ENCODE measurements at regions not wholly inside any gene's neighbourhood (a gene's known extent, or its start where the extent isn't known, plus 50 kb on each side); places are given as distances from the start of the nearest gene placed in this dataset.

- Mint-ChIP-seq H3K27me3 (ENCODE audit: unreplicated experiment) (peaks cover 1% of the 10 kb centered on the region), H3K27ac (ENCODE audit: unreplicated experiment) (no peak overlapping the region), H3K4me3 (ENCODE audit: unreplicated experiment) (no peak overlapping the region), H3K4me1 (ENCODE audit: low read depth, unreplicated experiment) (peaks cover 5% of the 10 kb centered on the region), H3K9me3 (ENCODE audit: unreplicated experiment) (no peaks in the 10 kb centered on the region), H3K36me3 (ENCODE audit: unreplicated experiment) (no peaks in the 10 kb centered on the region)
- DNase-seq: no peak
- TF ChIP-seq CTCF (IDR thresholded peaks at IDR 0.05; ENCODE audit: partially characterized antibody, unreplicated experiment): no peak
Observed at GRCh38 chrX:69366183-69366582, 137.9 kb upstream of the NALF2 start.

GRCh38 chrX:69365755-69366154 is 138.4 kb upstream of the NALF2 start:
- no peak overlapping the region for H3K27ac Mint-ChIP-seq (ENCODE audit: unreplicated experiment)
- H3K4me3 Mint-ChIP-seq (ENCODE audit: unreplicated experiment): no peak overlapping the region
- H3K27me3 Mint-ChIP-seq (ENCODE audit: unreplicated experiment): peaks cover 1% of the 10 kb centered on the region
- no peak for DNase-seq
- peaks cover 5% of the 10 kb centered on the region for H3K4me1 Mint-ChIP-seq (ENCODE audit: low read depth, unreplicated experiment)
- H3K9me3 Mint-ChIP-seq (ENCODE audit: unreplicated experiment): no peaks in the 10 kb centered on the region
- H3K36me3 Mint-ChIP-seq (ENCODE audit: unreplicated experiment): no peaks in the 10 kb centered on the region
- no peak for TF ChIP-seq CTCF (IDR thresholded peaks at IDR 0.05; ENCODE audit: partially characterized antibody, unreplicated experiment)

- Mint-ChIP-seq H3K27ac (ENCODE audit: unreplicated experiment) (no peak overlapping the region), H3K36me3 (ENCODE audit: unreplicated experiment) (no peaks in the 10 kb centered on the region), H3K27me3 (ENCODE audit: unreplicated experiment) (peaks cover 1% of the 10 kb centered on the region), H3K4me1 (ENCODE audit: low read depth, unreplicated experiment) (peaks cover 5% of the 10 kb centered on the region), H3K4me3 (ENCODE audit: unreplicated experiment) (no peak overlapping the region), H3K9me3 (ENCODE audit: unreplicated experiment) (no peaks in the 10 kb centered on the region)
- DNase-seq: no peak
- no peak for TF ChIP-seq CTCF (IDR thresholded peaks at IDR 0.05; ENCODE audit: partially characterized antibody, unreplicated experiment)
Observed at GRCh38 chrX:69365349-69365748, 138.8 kb upstream of the NALF2 start.

GRCh38 chrX:69362856-69363255 is 141.3 kb upstream of the NALF2 start:
- H3K27me3 Mint-ChIP-seq (ENCODE audit: unreplicated experiment): no peaks in the 10 kb centered on the region
- no peaks in the 10 kb centered on the region for H3K9me3 Mint-ChIP-seq (ENCODE audit: unreplicated experiment)
- no peaks in the 10 kb centered on the region for H3K36me3 Mint-ChIP-seq (ENCODE audit: unreplicated experiment)
- DNase-seq: no peak
- peaks cover 5% of the 10 kb centered on the region for H3K4me1 Mint-ChIP-seq (ENCODE audit: low read depth, unreplicated experiment)
- H3K27ac Mint-ChIP-seq (ENCODE audit: unreplicated experiment): no peak overlapping the region
- no peak for TF ChIP-seq CTCF (IDR thresholded peaks at IDR 0.05; ENCODE audit: partially characterized antibody, unreplicated experiment)
- H3K4me3 Mint-ChIP-seq (ENCODE audit: unreplicated experiment): no peak overlapping the region

- no peak for TF ChIP-seq CTCF (IDR thresholded peaks at IDR 0.05; ENCODE audit: partially characterized antibody, unreplicated experiment)
- no peaks in the 10 kb centered on the region for H3K9me3 Mint-ChIP-seq (ENCODE audit: unreplicated experiment)
- no peak for DNase-seq
- H3K27me3 Mint-ChIP-seq (ENCODE audit: unreplicated experiment): no peaks in the 10 kb centered on the region
- H3K27ac Mint-ChIP-seq (ENCODE audit: unreplicated experiment): no peak overlapping the region
- no peak overlapping the region for H3K4me3 Mint-ChIP-seq (ENCODE audit: unreplicated experiment)
- H3K36me3 Mint-ChIP-seq (ENCODE audit: unreplicated experiment): no peaks in the 10 kb centered on the region
- H3K4me1 Mint-ChIP-seq (ENCODE audit: low read depth, unreplicated experiment): peaks cover 5% of the 10 kb centered on the region
Observed at GRCh38 chrX:69362354-69362753, 141.8 kb upstream of the NALF2 start.
